HG03354 (cell line): ENCODE measurements at regions not wholly inside any gene's neighbourhood (a gene's known extent, or its start where the extent isn't known, plus 50 kb on each side); places are given as distances from the start of the nearest gene placed in this dataset.

ENCODE experiments used
- ATAC-seq: cut with Tn5 transposase; IDR thresholded peaks from one replicate; pipeline ENCODE4 v1.9.1; 2021; ENCODE audit warnings: mild to moderate bottlenecking; ENCODE audit not compliant: unreplicated experiment, poor library complexity, severe bottlenecking

DNA sequence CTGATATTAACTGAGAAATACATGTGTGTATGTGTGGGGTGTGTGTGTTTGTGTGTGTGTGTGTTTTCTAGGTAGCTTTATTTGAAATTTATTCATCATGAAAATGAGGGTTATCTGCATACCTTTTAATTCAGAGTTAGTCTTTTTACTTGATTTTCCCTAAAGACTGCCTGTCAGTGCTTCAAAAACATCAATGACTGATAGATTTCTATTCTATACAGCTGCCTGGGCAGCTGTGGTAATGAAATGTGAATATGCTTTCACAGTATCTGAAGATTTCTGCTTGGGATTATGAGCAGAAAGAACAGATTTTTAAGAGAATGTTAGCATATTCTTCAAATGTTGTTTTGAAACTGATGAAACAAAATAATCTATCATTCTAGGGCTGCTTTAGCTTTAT is 119.7 kb upstream of the ZRANB2 start:
- ATAC-seq: no peak

DNA sequence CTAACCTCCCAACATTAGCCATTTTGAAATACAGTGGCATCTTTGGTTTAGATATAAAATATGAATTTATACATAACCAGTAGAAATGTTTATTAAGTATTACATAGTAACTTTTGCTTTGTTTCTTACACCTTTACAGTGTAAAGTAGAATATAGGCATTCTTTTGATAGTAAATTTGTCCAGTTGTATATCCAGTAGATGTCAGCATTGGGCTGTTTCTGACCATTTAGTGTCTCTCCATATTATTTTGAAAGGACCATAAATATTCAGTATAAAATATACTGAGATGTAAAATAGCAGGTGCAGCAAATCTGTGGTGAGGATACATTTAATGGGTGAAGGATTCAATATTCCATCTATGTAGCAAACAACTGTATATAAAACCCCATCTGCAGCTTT is 115.8 kb upstream of the ZRANB2 start:
- ATAC-seq: no peak

- no peak for ATAC-seq
These were observed 112.3 kb upstream of the ZRANB2 start for GRCh38 chr1:71193153-71193552.

DNA sequence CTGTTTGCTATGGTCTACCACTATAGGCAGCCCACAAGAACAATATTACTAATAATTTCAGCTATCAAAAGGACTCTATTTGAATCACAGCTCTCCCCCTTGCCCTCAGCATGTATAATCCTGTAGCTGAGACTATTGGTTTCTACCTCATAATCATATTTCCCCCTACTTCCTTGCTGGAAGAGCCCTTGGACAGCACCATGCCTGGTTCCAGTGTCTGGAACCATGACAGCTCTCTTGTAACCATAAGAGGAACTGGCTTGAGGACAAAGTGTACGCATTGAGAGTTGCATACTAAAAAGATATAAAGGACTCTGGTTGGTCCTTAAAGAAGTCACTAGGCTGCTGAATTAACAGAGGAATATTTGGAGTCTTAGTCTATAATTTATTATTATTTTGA is 110.7 kb upstream of the ZRANB2 start:
- no peak for ATAC-seq

GRCh38 chr1:71190843-71191242 is 110.0 kb upstream of the ZRANB2 start:
- no peak for ATAC-seq

DNA sequence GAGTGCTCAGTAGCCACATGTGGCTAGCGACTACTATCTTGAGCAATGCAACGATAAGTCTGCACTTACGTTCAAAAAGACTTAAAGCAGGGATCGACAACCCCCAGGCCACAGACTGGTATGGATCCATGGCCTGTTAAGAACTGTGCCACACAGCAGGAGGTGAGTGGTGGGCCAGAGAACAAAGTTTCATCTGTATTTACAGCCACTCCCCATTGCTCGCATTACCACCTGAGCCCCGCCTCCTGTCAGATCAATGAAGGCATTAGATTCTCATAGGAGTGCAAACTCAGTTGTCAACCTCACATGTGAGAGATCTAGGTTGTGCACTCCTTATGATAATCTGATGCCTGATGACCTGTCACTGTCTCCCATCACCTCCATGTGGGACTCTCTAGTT is 103.6 kb upstream of the ZRANB2 start:
- no peak for ATAC-seq

GRCh38 chr1:71179997-71180396 is 99.2 kb upstream of the ZRANB2 start:
- ATAC-seq: no peak

DNA sequence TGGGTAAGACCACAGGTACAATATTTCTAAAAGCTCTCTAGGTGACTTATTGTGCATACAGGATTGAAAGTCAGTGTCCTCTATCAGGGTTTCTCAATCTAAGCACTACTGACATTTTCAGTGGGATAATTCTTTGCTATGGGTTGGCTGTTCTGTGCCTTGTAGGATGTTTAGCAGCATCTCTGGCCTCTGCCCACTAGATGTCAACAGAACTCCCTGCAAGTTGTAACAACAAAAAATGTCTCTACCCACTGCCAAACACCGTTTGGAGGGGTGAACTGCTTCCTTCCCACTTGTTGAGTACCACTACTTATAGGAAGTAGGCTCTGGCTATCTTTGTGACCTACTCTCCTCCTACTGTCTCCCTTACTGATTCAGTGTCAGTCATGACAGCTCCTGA is 90.1 kb upstream of the ZRANB2 start:
- no peak for ATAC-seq

DNA sequence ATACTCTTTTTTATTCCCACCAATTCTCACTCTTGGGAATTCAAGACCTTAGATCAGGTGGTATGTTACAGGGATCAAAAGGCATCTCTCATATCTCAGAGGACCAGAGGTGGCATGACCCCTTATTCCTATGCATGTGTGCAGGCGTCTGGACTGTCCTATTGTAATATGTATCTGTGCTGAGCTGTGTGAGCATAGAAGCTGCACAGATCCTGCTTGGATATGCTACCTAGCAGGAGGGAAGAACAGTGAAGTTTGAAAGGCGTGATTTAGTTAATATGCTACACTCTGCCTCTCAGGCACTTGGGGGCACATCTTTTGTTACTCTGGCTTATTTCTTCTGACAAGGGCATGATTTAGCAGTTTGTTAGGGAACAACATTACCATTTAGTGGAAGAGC is 86.7 kb upstream of the ZRANB2 start:
- ATAC-seq: no peak

DNA sequence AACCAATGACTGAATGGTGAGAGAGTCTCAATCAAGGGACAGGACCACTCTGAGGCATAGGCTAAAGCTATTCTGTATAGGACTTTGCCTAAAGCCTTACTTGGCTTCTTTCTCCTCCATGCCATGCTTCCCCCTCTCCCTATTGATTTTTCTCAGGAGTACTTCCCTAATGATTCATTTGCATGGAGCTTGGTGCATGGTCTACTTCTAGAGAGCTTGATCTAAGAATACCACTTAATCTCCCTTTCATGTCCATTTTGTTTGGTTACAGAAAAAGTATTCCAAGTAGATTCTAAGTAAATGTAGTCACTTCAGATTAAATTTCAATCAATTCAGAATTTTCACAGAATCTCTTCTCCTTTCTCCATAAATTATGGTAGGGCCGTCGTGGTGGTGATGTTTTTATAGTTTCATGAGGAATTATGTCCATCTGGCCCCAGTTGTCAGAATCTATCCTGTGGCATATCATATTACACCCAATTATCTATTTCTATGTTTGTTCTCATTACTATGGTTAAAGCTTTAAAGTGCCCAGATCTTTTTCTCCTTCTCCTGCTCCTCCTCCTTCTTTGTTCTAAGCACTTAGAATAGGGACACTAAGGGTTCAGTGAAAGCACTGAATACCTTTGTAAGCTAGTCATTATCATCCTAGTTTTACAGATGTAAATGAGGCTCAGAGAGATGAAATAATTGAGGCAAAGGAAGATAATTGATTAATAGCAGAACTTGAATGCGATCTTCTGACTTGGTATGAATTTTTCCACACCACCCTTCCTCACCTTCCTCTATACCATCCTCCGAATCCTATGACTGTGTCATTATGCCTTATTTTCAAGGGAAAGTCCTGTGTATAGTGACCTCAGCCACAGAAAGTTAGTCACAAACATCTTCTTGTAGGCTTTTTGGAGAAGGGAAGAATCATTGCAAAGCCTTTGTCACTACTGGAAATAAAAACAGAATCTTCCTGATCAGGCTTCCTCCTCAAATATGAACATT is 85.6 kb upstream of the ZRANB2 start:
- ATAC-seq: no peak

DNA sequence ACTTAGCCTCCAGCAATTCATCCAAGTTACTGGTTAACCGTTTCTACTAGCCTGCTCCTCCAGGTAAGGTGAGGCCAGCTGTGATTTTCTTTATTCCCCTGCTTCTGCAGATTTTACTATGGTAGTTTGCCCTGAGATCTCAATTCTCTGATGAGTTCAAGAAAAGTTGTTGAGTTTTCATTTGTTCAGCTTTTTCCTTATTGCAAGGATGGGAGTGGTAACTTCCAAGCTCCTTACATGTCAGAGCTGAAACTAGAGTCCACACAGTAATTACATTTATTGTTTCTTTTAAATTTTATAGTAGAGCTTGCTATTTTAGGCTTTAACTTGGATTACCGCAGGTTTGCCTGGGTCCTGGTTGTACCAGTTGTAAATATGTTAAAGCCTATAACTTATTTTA is 76.9 kb upstream of the ZRANB2 start:
- ATAC-seq: no peak

DNA sequence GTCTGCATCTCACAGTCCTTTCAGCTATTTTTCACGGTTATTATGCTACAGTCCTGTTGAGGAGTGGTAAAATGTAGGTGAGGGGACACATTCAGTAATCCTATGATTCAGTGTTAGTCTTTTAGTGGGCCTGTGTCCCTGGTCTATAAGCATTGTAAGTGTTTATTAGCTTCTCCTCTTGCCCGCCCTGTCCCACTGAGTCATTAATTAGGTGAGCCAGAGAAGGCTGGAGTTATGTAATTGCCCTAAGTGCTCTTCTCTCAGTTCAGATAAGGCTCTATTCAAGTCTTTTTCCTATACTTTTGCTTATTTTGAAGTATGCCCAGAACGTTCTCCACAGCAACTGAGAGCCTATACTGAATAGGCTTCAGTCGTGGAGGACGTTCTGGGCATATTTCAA is 76.3 kb upstream of the ZRANB2 start:
- no peak for ATAC-seq

DNA sequence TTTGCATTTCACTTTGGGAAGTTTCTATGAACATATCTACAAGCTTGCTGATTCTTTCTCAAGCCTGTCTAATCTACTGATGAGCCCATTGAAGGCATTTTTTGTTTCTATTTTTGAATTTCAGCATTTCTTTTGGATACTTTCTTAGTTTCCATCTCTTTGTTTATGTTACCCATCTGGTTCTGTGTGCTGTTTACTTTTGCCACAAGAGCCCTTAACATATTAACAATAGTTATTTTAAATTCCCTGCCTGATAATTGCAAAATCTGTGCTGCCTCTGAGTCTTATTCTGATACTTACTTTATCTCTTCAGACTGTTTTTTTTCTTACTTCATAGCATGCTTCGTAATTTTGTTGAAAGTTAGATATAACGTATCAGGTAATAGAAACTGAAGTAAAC is 75.8 kb upstream of the ZRANB2 start:
- ATAC-seq: no peak

- ATAC-seq: no peak
These were observed 73.6 kb upstream of the ZRANB2 start for GRCh38 chr1:71154429-71154828.

GRCh38 chr1:71153826-71154225 is 73.0 kb upstream of the ZRANB2 start:
- no peak for ATAC-seq

DNA sequence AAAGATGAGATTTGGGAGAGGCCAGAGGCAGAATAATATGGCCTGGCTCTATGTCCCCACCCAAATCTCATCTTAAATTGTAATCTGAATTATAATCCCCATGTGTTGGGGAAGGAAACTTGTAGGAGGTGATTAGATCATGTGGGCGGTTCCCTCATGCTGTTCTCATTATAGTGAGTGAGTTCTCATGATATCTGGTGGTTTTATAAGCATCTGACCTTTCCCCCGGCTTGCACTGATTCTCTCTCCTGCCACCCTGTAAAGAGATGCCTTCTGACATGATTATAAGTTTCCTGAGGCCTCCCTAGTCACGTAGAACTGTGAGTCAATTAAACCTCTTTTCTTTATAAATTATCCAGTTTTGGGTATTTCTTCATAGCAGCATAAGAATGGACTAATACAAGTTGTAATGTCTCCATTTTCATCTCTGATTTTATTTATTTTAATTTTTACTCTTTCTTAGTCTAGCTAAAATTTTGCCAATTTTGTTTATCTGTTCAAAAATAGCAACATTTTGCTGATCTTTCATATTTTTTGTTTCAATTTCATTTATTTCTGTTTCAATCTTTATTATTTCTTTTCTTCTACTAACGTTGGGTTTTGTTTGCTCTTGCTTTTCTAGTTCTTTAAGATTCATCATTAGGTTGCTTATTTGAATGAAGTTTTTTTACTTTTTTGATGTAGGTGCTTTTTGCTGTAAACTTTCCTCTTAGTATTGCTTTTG is 67.0 kb upstream of the ZRANB2 start:
- no peak for ATAC-seq

DNA sequence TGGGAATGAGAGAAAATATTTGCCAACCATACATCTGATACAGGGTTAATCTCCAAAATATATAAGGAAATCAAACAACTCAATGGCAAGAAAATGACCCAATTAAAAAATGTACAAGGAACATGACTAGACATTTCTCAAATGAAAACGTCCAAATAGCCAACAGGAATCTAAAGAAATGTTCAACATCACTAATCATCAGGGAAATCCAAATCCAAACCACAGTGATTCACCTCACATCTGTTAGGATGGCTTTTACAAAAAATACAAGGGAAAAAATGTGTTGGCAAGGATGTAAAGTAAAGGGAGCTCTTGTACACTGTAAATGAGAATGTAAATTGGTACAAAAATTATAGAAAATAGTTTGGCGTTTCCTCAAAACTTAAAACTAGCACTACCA is 54.7 kb upstream of the ZRANB2 start:
- no peak for ATAC-seq
